ENCODE measurements at regions not wholly inside any gene's neighbourhood (a gene's known extent, or its start where the extent isn't known, plus 50 kb on each side); places are given as distances from the start of the nearest gene placed in this dataset.

- H3K4me1 Mint-ChIP-seq: no peaks in the 10 kb centered on the region
- Histone ChIP-seq H3K27ac (ENCODE audit: low read length) (no peak overlapping the region), H3K36me3 (ENCODE audit: control insufficient read depth, insufficient read depth, low read length) (no peaks in the 10 kb centered on the region), H3K27me3 (ENCODE audit: control insufficient read depth, insufficient read depth, low read length) (no peaks in the 10 kb centered on the region), H3K4me3 (ENCODE audit: low read length) (no peak overlapping the region), H3K9me3 (ENCODE audit: control insufficient read depth, insufficient read depth, low read length) (no peaks in the 10 kb centered on the region), H3K4me1 (ENCODE audit: control insufficient read depth, insufficient read depth, low read length) (no peaks in the 10 kb centered on the region)
- no CpG with 5 or more reads among the region's 1 CpG for WGBS (ENCODE audit: insufficient coverage)
- intact Hi-C loops (cut with micrococcal nuclease): no loop called here
- peaks cover 9 to 15% of the 10 kb centered on the region in 2 donors for H3K9me3 Mint-ChIP-seq
- H3K36me3 Mint-ChIP-seq: no peaks in the 10 kb centered on the region
- H3K4me3 Mint-ChIP-seq: no peak overlapping the region
- no peaks in the 10 kb centered on the region for H3K27me3 Mint-ChIP-seq (ENCODE audit: low read depth in 2 of 2)
- ATAC-seq (no peak), DNase-seq (no peak)
- no peak overlapping the region for H3K27ac Mint-ChIP-seq
- no peak for TF ChIP-seq CTCF (IDR thresholded peaks at IDR 0.05)
These were observed 271.0 kb upstream of the HSF2 start for GRCh38 chr6:122128445-122128844.

GRCh38 chr6:122129313-122130025 lies 270.0 kb upstream of the HSF2 start:
- Mint-ChIP-seq H3K27ac (no peak overlapping the region), H3K36me3 (no peaks in the 10 kb centered on the region), H3K4me3 (no peak overlapping the region), H3K9me3 (peaks cover 9 to 15% of the 10 kb centered on the region in 2 donors), H3K4me1 (no peaks in the 10 kb centered on the region), H3K27me3 (ENCODE audit: low read depth in 2 of 2) (no peaks in the 10 kb centered on the region)
- no peak for DNase-seq
- Histone ChIP-seq H3K4me1 (ENCODE audit: control insufficient read depth, insufficient read depth, low read length) (no peaks in the 10 kb centered on the region), H3K27ac (ENCODE audit: low read length) (no peak overlapping the region), H3K27me3 (ENCODE audit: control insufficient read depth, insufficient read depth, low read length) (no peaks in the 10 kb centered on the region), H3K4me3 (ENCODE audit: low read length) (no peak overlapping the region), H3K9me3 (ENCODE audit: control insufficient read depth, insufficient read depth, low read length) (no peaks in the 10 kb centered on the region), H3K36me3 (ENCODE audit: control insufficient read depth, insufficient read depth, low read length) (no peaks in the 10 kb centered on the region)
- 91% methylated on average over 1 of the region's 1 CpG for WGBS (ENCODE audit: insufficient coverage)
- no peak for TF ChIP-seq CTCF (IDR thresholded peaks at IDR 0.05)
- no peak for ATAC-seq
- intact Hi-C loops (cut with micrococcal nuclease): no loop called here

- WGBS (ENCODE audit: insufficient coverage): 56% methylated on average over 2 of the region's 3 CpGs
- H3K4me3 ChIP-seq (ENCODE audit: low read length): no peak overlapping the region
- ATAC-seq (no peak), DNase-seq (no peak)
- Mint-ChIP-seq H3K36me3 (no peaks in the 10 kb centered on the region), H3K4me1 (no peaks in the 10 kb centered on the region), H3K9me3 (peaks cover 11 to 15% of the 10 kb centered on the region in 2 donors), H3K4me3 (no peak overlapping the region), H3K27ac (no peak overlapping the region), H3K27me3 (ENCODE audit: low read depth in 2 of 2) (no peaks in the 10 kb centered on the region)
- no peak overlapping the region for H3K27ac ChIP-seq (ENCODE audit: low read length)
- H3K9me3 ChIP-seq (ENCODE audit: control insufficient read depth, insufficient read depth, low read length): no peaks in the 10 kb centered on the region
- H3K27me3 ChIP-seq (ENCODE audit: control insufficient read depth, insufficient read depth, low read length): no peaks in the 10 kb centered on the region
- no peak for TF ChIP-seq CTCF (IDR thresholded peaks at IDR 0.05)
- intact Hi-C loops (cut with micrococcal nuclease): no loop called here
- H3K36me3 ChIP-seq (ENCODE audit: control insufficient read depth, insufficient read depth, low read length): no peaks in the 10 kb centered on the region
- H3K4me1 ChIP-seq (ENCODE audit: control insufficient read depth, insufficient read depth, low read length): no peaks in the 10 kb centered on the region
These were observed 269.5 kb upstream of the HSF2 start for GRCh38 chr6:122130026-122130348.

- Mint-ChIP-seq H3K4me3 (no peak overlapping the region), H3K27ac (no peak overlapping the region), H3K4me1 (no peaks in the 10 kb centered on the region), H3K36me3 (no peaks in the 10 kb centered on the region), H3K9me3 (peaks cover 11 to 15% of the 10 kb centered on the region in 2 donors), H3K27me3 (ENCODE audit: low read depth in 2 of 2) (no peaks in the 10 kb centered on the region)
- H3K4me1 ChIP-seq (ENCODE audit: control insufficient read depth, insufficient read depth, low read length): no peaks in the 10 kb centered on the region
- no CpG with 5 or more reads among the region's 2 CpGs for WGBS (ENCODE audit: insufficient coverage)
- intact Hi-C loops (cut with micrococcal nuclease): no loop called here
- H3K27ac ChIP-seq (ENCODE audit: low read length): no peak overlapping the region
- no peaks in the 10 kb centered on the region for H3K36me3 ChIP-seq (ENCODE audit: control insufficient read depth, insufficient read depth, low read length)
- DNase-seq: no peak
- no peaks in the 10 kb centered on the region for H3K27me3 ChIP-seq (ENCODE audit: control insufficient read depth, insufficient read depth, low read length)
- no peak for ATAC-seq
- no peak for TF ChIP-seq CTCF (IDR thresholded peaks at IDR 0.05)
- H3K4me3 ChIP-seq (ENCODE audit: low read length): no peak overlapping the region
- no peaks in the 10 kb centered on the region for H3K9me3 ChIP-seq (ENCODE audit: control insufficient read depth, insufficient read depth, low read length)
These were observed 268.9 kb upstream of the HSF2 start for GRCh38 chr6:122130518-122130917.
